ENCODE measurements at regions not wholly inside any gene's neighbourhood (a gene's known extent, or its start where the extent isn't known, plus 50 kb on each side); places are given as distances from the start of the nearest gene placed in this dataset.
"Not testable (repeated sequence)": the region's sequence is repeated elsewhere in the genome, so short reads cannot be mapped to it uniquely, and the experiment has no call there.

DNA sequence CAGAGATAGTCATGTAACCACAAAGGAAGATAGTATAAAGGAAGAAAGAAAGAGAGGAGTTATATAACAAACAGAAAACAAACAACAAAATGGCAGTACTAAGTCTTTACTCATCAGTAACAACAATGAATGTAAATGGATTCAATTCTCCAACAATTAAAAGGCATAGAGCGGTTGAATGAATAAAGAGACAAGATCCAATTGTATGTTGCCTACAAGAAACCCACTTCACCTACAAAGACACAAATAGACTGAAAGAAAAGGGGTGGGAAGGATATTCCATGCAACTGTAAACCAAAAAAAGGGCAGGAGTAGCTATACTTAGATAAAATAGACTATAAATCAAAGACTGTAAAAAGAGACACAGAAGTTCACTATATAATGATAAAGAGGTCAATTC is 157.3 kb upstream of the CREB1 start:
- H3K27ac Mint-ChIP-seq, result no peak overlapping the region
- no peaks in the 10 kb centered on the region for H3K79me2 ChIP-seq (ENCODE audit: insufficient read depth, low read length)
- H3K27me3 Mint-ChIP-seq (ENCODE audit: low read depth in 3 of 3), result no peaks in the 10 kb centered on the region
- no peaks in the 10 kb centered on the region for H3K36me3 Mint-ChIP-seq
- DNase-seq, result no peak
- H3K4me1 Mint-ChIP-seq, result no peaks in the 10 kb centered on the region
- WGBS (ENCODE audit: insufficient coverage), result no CpG with 5 or more reads among the region's 1 CpG
- H2AFZ ChIP-seq (ENCODE audit: insufficient read depth, low read depth, low read length, poor library complexity, severe bottlenecking), result no peak overlapping the region
- intact Hi-C loops (cut with micrococcal nuclease), result no loop called here
- TF ChIP-seq, protein P1, sequence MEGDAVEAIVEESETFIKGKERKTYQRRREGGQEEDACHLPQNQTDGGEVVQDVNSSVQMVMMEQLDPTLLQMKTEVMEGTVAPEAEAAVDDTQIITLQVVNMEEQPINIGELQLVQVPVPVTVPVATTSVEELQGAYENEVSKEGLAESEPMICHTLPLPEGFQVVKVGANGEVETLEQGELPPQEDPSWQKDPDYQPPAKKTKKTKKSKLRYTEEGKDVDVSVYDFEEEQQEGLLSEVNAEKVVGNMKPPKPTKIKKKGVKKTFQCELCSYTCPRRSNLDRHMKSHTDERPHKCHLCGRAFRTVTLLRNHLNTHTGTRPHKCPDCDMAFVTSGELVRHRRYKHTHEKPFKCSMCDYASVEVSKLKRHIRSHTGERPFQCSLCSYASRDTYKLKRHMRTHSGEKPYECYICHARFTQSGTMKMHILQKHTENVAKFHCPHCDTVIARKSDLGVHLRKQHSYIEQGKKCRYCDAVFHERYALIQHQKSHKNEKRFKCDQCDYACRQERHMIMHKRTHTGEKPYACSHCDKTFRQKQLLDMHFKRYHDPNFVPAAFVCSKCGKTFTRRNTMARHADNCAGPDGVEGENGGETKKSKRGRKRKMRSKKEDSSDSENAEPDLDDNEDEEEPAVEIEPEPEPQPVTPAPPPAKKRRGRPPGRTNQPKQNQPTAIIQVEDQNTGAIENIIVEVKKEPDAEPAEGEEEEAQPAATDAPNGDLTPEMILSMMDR (IDR thresholded peaks at IDR 0.05), result no peak
- no peak overlapping the region for H3K4me3 ChIP-seq (replicated peaks in 1 of 3; ENCODE audit: low read depth in 2 of 3, low read length in 3 of 3)
- no peaks in the 10 kb centered on the region for H4K20me1 ChIP-seq (ENCODE audit: insufficient read depth, low read length)
- H3K27me3 ChIP-seq (ENCODE audit: control insufficient read depth in 2 of 2, insufficient read depth in 2 of 2, low read length in 2 of 2), result no peaks in the 10 kb centered on the region
- H3K9me3 Mint-ChIP-seq, result peaks cover 7 to 12% (median 9%) of the 10 kb centered on the region in 7 donors
- no peak overlapping the region for H3K4me2 ChIP-seq (replicated peaks; ENCODE audit: extremely low read depth, low read length, poor library complexity, severe bottlenecking)
- H3K9ac ChIP-seq (ENCODE audit: insufficient read depth, low read length, poor library complexity, severe bottlenecking), result no peak overlapping the region
- H3K27ac ChIP-seq (ENCODE audit: low read depth in 1 of 2, low read length in 2 of 2), result no peak overlapping the region
- H3K4me3 Mint-ChIP-seq, result no peak overlapping the region
- H3K9me3 ChIP-seq (replicated peaks in 1 of 2; ENCODE audit: control insufficient read depth in 1 of 2, insufficient read depth in 1 of 2, low read length in 2 of 2), result no peaks in the 10 kb centered on the region
- H3K4me1 ChIP-seq (ENCODE audit: control insufficient read depth in 1 of 2, insufficient read depth in 2 of 2, low read length in 2 of 2), result no peaks in the 10 kb centered on the region
- H3K36me3 ChIP-seq (replicated peaks in 1 of 2; ENCODE audit: control insufficient read depth in 1 of 2, insufficient read depth in 2 of 2, low read length in 2 of 2), result no peaks in the 10 kb centered on the region

DNA sequence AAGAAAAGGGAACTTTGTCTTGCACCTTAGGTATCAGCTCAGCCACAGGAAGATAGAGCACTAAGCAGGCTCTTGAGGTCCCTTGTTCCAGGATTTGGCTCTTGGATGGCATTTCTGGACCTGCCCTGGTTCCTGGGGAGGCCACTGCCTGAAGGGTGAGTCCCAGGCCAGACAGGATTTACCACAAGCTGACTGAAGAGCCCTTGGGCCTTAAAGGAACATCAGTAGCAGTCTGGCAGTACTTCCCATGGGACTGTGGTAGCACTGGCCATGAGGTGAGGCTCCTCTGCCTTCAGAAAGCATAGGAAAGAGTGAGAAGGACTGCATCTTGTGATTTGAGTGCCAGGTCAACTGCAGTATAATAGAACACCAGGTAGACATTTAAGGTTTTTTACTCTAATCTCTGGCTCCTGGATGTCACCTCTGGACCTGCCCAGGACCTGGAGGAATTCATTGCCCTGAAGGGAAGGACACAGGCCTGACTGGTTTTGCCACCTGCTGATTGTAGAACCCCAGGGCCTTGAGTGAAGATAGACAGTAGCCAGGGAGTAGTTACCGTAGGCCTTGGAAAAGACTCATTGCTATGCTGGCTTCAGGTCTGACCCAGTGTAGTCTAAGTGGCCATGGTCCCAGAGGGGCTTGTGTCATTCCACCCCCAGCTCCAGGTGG is 154.4 kb upstream of the CREB1 start:
- Histone ChIP-seq H3K4me1 (ENCODE audit: control insufficient read depth in 1 of 2, insufficient read depth in 2 of 2, low read length in 2 of 2) (no peaks in the 10 kb centered on the region), H4K20me1 (ENCODE audit: insufficient read depth, low read length) (no peaks in the 10 kb centered on the region), H3K27me3 (ENCODE audit: control insufficient read depth in 2 of 2, insufficient read depth in 2 of 2, low read length in 2 of 2) (no peaks in the 10 kb centered on the region), H3K27ac (ENCODE audit: low read depth in 1 of 2, low read length in 2 of 2) (no peak overlapping the region), H3K9me3 (replicated peaks in 1 of 2; ENCODE audit: control insufficient read depth in 1 of 2, insufficient read depth in 1 of 2, low read length in 2 of 2) (peaks cover under 1 to 9% of the 10 kb centered on the region in 2 donors), H3K4me2 (replicated peaks; ENCODE audit: extremely low read depth, low read length, poor library complexity, severe bottlenecking) (no peak overlapping the region), H3K4me3 (replicated peaks in 1 of 3; ENCODE audit: low read depth in 2 of 3, low read length in 3 of 3) (no peak overlapping the region), H3K9ac (ENCODE audit: insufficient read depth, low read length, poor library complexity, severe bottlenecking) (no peak overlapping the region), H3K79me2 (ENCODE audit: insufficient read depth, low read length) (no peaks in the 10 kb centered on the region), H2AFZ (ENCODE audit: insufficient read depth, low read depth, low read length, poor library complexity, severe bottlenecking) (no peak overlapping the region), H3K36me3 (replicated peaks in 1 of 2; ENCODE audit: control insufficient read depth in 1 of 2, insufficient read depth in 2 of 2, low read length in 2 of 2) (no peaks in the 10 kb centered on the region)
- TF ChIP-seq, protein P1 (IDR thresholded peaks at IDR 0.05), result no peak
- H3K27me3 Mint-ChIP-seq (ENCODE audit: low read depth in 3 of 3), result no peaks in the 10 kb centered on the region
- H3K4me3 Mint-ChIP-seq, result no peak overlapping the region
- H3K36me3 Mint-ChIP-seq, result peaks cover 0 to 3% of the 10 kb centered on the region in 2 donors
- intact Hi-C loops (cut with micrococcal nuclease), result no loop called here
- H3K4me1 Mint-ChIP-seq, result no peaks in the 10 kb centered on the region
- WGBS (ENCODE audit: insufficient coverage), result 100% methylated on average over 1 of the region's 1 CpG
- no peak for DNase-seq
- H3K27ac Mint-ChIP-seq, result no peak overlapping the region
- peaks cover 20 to 38% (median 31%) of the 10 kb centered on the region in 7 donors for H3K9me3 Mint-ChIP-seq

DNA sequence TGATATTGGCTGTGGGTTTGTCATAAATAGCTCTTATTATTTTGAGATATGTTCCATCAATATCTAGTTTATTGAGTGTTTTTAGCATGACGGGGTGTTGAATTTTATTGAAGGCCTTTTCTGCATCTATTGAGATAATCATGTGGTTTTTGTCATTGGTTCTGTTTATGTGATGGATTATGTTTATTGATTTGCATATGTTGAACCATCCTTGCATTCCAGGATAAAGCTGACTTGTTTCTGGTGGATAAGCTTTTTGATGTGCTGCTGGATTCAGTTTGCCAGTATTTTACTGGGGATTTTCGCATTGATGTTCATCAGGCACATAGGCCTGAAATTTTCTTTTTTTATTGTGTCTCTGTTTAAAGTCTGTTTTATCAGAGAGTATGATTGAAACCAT is 151.1 kb upstream of the CREB1 start:
- H3K9me3 Mint-ChIP-seq, result peaks cover 22 to 56% (median 45%) of the 10 kb centered on the region in 7 donors
- H3K4me3 ChIP-seq (replicated peaks in 1 of 3; ENCODE audit: low read depth in 2 of 3, low read length in 3 of 3); H3K27ac Mint-ChIP-seq; H3K4me1 Mint-ChIP-seq; H3K27me3 Mint-ChIP-seq (ENCODE audit: low read depth in 3 of 3); H3K4me1 ChIP-seq (ENCODE audit: control insufficient read depth in 1 of 2, insufficient read depth in 2 of 2, low read length in 2 of 2); H3K79me2 ChIP-seq (ENCODE audit: insufficient read depth, low read length); H3K4me2 ChIP-seq (replicated peaks; ENCODE audit: extremely low read depth, low read length, poor library complexity, severe bottlenecking); H3K36me3 Mint-ChIP-seq; H3K36me3 ChIP-seq (replicated peaks in 1 of 2; ENCODE audit: control insufficient read depth in 1 of 2, insufficient read depth in 2 of 2, low read length in 2 of 2); H3K27me3 ChIP-seq (ENCODE audit: control insufficient read depth in 2 of 2, insufficient read depth in 2 of 2, low read length in 2 of 2); H3K4me3 Mint-ChIP-seq; intact Hi-C loops (cut with micrococcal nuclease); H4K20me1 ChIP-seq (ENCODE audit: insufficient read depth, low read length); H2AFZ ChIP-seq (ENCODE audit: insufficient read depth, low read depth, low read length, poor library complexity, severe bottlenecking); DNase-seq; H3K27ac ChIP-seq (ENCODE audit: low read depth in 1 of 2, low read length in 2 of 2); H3K9ac ChIP-seq (ENCODE audit: insufficient read depth, low read length, poor library complexity, severe bottlenecking): not testable (repeated sequence)
- H3K9me3 ChIP-seq (replicated peaks in 1 of 2; ENCODE audit: control insufficient read depth in 1 of 2, insufficient read depth in 1 of 2, low read length in 2 of 2), result peaks cover 17 to 21% of the 10 kb centered on the region in 2 donors
- 100% methylated on average over 2 of the region's 2 CpGs for whole genome bisulfite sequencing (ENCODE audit: insufficient coverage)
